K562 (cell line): ENCODE measurements at regions not wholly inside any gene's neighbourhood (a gene's known extent, or its start where the extent isn't known, plus 50 kb on each side); places are given as distances from the start of the nearest gene placed in this dataset.

Experiments
- FIP1L1 ChIP-seq: fragments of 200-400 bp; formaldehyde crosslinking; IDR thresholded peaks from 2 replicates; pipeline ENCODE4 v1.6.1; 2018; ENCODE audit warnings: mild to moderate bottlenecking, low read depth, low read length; ENCODE audit not compliant: poor library complexity, severe bottlenecking
- FOXJ2 ChIP-seq: fragments of 200-800 bp; sonication (Bioruptor generic); IDR thresholded peaks from 2 replicates; pipeline ENCODE4 v1.6.1; 2016; ENCODE audit warnings: missing genetic modification characterization, missing compliant biosample characterization
- GABPA ChIP-seq: fragments of 200-800 bp; sonication (Bioruptor generic); conservative IDR thresholded peaks from 2 replicates; pipeline ENCODE4 v1.6.1; 2016; ENCODE audit warnings: low read depth, missing genetic modification characterization, missing compliant biosample characterization
- GABPB1 ChIP-seq: sonication (generic); formaldehyde crosslinking; IDR thresholded peaks from 2 replicates; pipeline ENCODE4 v1.8.0; 2022; ENCODE audit warnings: mild to moderate bottlenecking, missing genetic modification reagents
- RBM14 ChIP-seq: fragments of 200-400 bp; formaldehyde crosslinking; IDR thresholded peaks from 2 replicates; pipeline ENCODE4 v1.6.1; 2018; ENCODE audit warnings: low read depth, mild to moderate bottlenecking, low read length, moderate library complexity, borderline replicate concordance; ENCODE audit not compliant: insufficient read depth
- U2AF1 ChIP-seq: fragments of 200-400 bp; formaldehyde crosslinking; optimal IDR thresholded peaks from 2 replicates; pipeline ENCODE3; 2017; ENCODE audit warnings: mild to moderate bottlenecking, low read depth, low read length, moderate library complexity
- XRCC4 ChIP-seq: IDR thresholded peaks from one replicate; pipeline ENCODE4 v1.6.1; 2011; ENCODE audit not compliant: insufficient read depth, insufficient read length; ENCODE audit errors: extremely low read depth
- ZBTB40 ChIP-seq, 2 experiments: fragments of 450-650 bp in 1 of 2; sonication (generic) in 1 of 2; formaldehyde crosslinking in 1 of 2; IDR thresholded peaks; 2 replicates each; pipeline versions ENCODE4 v1.7.1 to v1.9.0; 2016 to 2022; ENCODE audit warnings: inconsistent platforms in 1 of 2, mild to moderate bottlenecking in 1 of 2, missing genetic modification reagents in 1 of 2
- ZNF79 ChIP-seq: fragments of 250-450 bp; sonication (Bioruptor Pico); IDR thresholded peaks from 2 replicates; pipeline ENCODE4 v1.4.0; 2020; ENCODE audit warnings: low read depth, mild to moderate bottlenecking, moderate library complexity
- TF ChIP-seq, protein P1 (sequence below): fragments of 250-450 bp; sonication (Bioruptor Pico); IDR thresholded peaks from 2 replicates; pipeline ENCODE4 v1.5.0; 2020; ENCODE audit warnings: mild to moderate bottlenecking
- TF ChIP-seq, protein P2 (sequence below): sonication (generic); formaldehyde crosslinking; IDR thresholded peaks from 2 replicates; pipeline ENCODE4 v1.8.1; 2022; ENCODE audit warnings: missing genetic modification reagents
- TF ChIP-seq, protein P3 (sequence below), 2 experiments: fragments of 450-650 bp; conservative IDR thresholded peaks; 2 replicates each; pipeline ENCODE4 v1.6.1; 2017; ENCODE audit warnings: mild to moderate bottlenecking in 2 of 2, moderate library complexity in 2 of 2

DNA sequence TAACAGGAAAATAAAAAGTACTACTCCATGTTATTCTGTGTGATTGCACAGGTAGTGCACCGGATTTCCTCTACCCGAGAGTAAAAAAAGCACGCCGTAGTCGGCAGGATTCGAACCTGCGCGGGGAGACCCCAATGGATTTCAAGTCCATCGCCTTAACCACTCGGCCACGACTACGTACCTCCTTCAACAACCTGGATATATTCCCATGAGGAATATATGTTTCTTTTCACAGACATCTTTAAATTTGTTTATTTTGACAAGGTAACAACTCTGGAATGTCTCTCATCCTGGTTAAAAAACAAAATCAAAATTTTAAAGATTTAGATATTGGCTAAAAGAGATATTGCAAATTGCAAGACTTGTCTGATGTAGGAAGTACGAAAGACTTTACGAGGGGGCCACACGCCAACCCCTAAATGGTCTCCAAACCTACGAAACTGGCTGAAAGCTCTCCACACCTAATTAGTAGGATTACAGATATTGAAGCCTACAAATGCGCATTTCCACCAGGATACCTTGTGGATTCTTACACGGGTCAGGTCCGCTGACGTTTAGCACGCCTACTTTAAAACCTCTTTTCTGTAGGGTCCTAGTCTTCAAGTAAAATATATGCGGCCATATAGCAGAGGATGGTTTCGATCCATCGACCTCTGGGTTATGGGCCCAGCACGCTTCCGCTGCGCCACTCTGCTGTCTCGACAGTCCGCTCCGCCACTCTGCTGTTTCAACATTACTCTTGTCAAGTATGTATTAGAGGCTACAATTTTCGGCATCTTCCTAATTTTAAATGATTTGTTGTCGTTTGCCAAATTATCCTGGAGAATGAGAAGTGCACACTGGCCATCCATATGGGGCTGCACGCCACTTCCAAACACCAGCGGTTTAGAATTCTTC is 52.2 kb upstream of the BTN3A2 start (continued):
- TF ChIP-seq ZBTB40 (IDR thresholded peaks at IDR 0.05) (peak; percentile 82), ZBTB40 (CRISPR knock-in tag; IDR thresholded peaks at IDR 0.05) (no peak), RBM14 (no peak), GABPA (tag) (peak; percentile 46), GABPB1 (CRISPR knock-in tag) (peak; percentile 52; the same call in 1 of the 2 replicates), XRCC4 (no peak), U2AF1 (no peak), FIP1L1 (no peak), FOXJ2 (tag) (peak; percentile 27; the same call in 1 of the 2 replicates), ZNF79 (CRISPR knock-in tag) (no peak)
- TF ChIP-seq, protein P1, sequence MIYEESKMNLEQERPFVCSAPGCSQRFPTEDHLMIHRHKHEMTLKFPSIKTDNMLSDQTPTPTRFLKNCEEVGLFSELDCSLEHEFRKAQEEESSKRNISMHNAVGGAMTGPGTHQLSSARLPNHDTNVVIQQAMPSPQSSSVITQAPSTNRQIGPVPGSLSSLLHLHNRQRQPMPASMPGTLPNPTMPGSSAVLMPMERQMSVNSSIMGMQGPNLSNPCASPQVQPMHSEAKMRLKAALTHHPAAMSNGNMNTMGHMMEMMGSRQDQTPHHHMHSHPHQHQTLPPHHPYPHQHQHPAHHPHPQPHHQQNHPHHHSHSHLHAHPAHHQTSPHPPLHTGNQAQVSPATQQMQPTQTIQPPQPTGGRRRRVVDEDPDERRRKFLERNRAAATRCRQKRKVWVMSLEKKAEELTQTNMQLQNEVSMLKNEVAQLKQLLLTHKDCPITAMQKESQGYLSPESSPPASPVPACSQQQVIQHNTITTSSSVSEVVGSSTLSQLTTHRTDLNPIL (CRISPR knock-in tag) = no peak
- TF ChIP-seq, protein P2, sequence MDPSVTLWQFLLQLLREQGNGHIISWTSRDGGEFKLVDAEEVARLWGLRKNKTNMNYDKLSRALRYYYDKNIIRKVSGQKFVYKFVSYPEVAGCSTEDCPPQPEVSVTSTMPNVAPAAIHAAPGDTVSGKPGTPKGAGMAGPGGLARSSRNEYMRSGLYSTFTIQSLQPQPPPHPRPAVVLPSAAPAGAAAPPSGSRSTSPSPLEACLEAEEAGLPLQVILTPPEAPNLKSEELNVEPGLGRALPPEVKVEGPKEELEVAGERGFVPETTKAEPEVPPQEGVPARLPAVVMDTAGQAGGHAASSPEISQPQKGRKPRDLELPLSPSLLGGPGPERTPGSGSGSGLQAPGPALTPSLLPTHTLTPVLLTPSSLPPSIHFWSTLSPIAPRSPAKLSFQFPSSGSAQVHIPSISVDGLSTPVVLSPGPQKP (CRISPR knock-in tag) = no peak
- TF ChIP-seq, protein P3, sequence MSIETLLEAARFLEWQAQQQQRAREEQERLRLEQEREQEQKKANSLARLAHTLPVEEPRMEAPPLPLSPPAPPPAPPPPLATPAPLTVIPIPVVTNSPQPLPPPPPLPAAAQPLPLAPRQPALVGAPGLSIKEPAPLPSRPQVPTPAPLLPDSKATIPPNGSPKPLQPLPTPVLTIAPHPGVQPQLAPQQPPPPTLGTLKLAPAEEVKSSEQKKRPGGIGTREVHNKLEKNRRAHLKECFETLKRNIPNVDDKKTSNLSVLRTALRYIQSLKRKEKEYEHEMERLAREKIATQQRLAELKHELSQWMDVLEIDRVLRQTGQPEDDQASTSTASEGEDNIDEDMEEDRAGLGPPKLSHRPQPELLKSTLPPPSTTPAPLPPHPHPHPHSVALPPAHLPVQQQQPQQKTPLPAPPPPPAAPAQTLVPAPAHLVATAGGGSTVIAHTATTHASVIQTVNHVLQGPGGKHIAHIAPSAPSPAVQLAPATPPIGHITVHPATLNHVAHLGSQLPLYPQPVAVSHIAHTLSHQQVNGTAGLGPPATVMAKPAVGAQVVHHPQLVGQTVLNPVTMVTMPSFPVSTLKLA (conservative IDR thresholded peaks at IDR 0.05) = peak; percentile 58 to 73
